ENCODE measurements at regions not wholly inside any gene's neighbourhood (a gene's known extent, or its start where the extent isn't known, plus 50 kb on each side); places are given as distances from the start of the nearest gene placed in this dataset.

- TF ChIP-seq CTCF (conservative IDR thresholded peaks at IDR 0.05; ENCODE audit: low read length) (no peak), EZH2phosphoT487 (IDR thresholded peaks at IDR 0.05; ENCODE audit: borderline replicate concordance, low read depth, low read length) (no peak)
Observed at GRCh38 chr21:14617040-14617393, 70.9 kb upstream of the SAMSN1 start.
